Endothelial cell of umbilical vein (primary cell): ENCODE measurements at regions not wholly inside any gene's neighbourhood (a gene's known extent, or its start where the extent isn't known, plus 50 kb on each side); places are given as distances from the start of the nearest gene placed in this dataset.

Source experiments
- BruUV-seq: library from RNA; stranded (reverse); fragments of 400-500 nt; replicated peaks from 2 replicates; lab custom pipeline; 2021; lab: Mats Ljungman, UMichigan
- CTCF ChIA-PET: fragments of 300-600, 350-600 bp; sonication (Branson Sonifier 250); formaldehyde crosslinking; loops from one replicate; lab custom pipeline; 2021; ENCODE audit warnings: antibody characterized with exemption, inconsistent platforms; lab: Charles Lee
- POLR2A ChIA-PET: fragments of 300-600, 350-600 bp; sonication (Branson Sonifier 250); formaldehyde crosslinking; loops from one replicate; lab custom pipeline; 2021; ENCODE audit warnings: antibody characterized with exemption, inconsistent platforms; lab: Charles Lee
- DNase-seq: peaks from one replicate; pipeline ENCODE4 v3.0.0-alpha.2; 2011; ENCODE audit warnings: low read depth, low spot score
- FAIRE-seq: peaks from 2 replicates; lab custom pipeline; 2011; peaks lifted over from hg19 to GRCh38; lab: Jason Lieb, UNC
- H2AFZ ChIP-seq: 2 replicates; pipeline ENCODE4 v1.6.0; 2012; ENCODE audit warnings: low read depth, low read length, control low read depth, inconsistent platforms
- H3K27ac ChIP-seq: 2 replicates; pipeline ENCODE4 v1.5.1; 2011; ENCODE audit warnings: low read depth, mild to moderate bottlenecking, control low read depth, low read length, moderate library complexity; ENCODE audit not compliant: insufficient read depth
- H3K27me3 ChIP-seq, 2 experiments: 2 replicates each; pipeline versions ENCODE4 v1.6.0 to v1.6.1; 2011; ENCODE audit warnings: low read length in 2 of 2, mixed read lengths in 1 of 2; ENCODE audit not compliant: control insufficient read depth in 2 of 2, insufficient read depth in 2 of 2
- H3K36me3 ChIP-seq, 2 experiments: 2 replicates in 1 of 2; 3 replicates in 1 of 2; pipeline ENCODE4 v1.5.1; 2011; ENCODE audit warnings: low read length in 2 of 2, mild to moderate bottlenecking in 1 of 2, moderate library complexity in 1 of 2; ENCODE audit not compliant: control insufficient read depth in 2 of 2, insufficient read depth in 2 of 2; ENCODE audit errors: extremely low read depth in 1 of 2
- H3K4me1 ChIP-seq: 3 replicates; pipeline ENCODE4 v1.5.1; 2011; ENCODE audit warnings: mild to moderate bottlenecking, low read length; ENCODE audit not compliant: control insufficient read depth, insufficient read depth; ENCODE audit errors: extremely low read depth
- H3K4me2 ChIP-seq: 2 replicates; pipeline ENCODE4 v1.6.1; 2011; ENCODE audit warnings: low read length, control low read depth, mixed read lengths; ENCODE audit not compliant: insufficient read depth
- H3K4me3 ChIP-seq, 3 experiments: fragments of 200-600 bp in 1 of 3; sonication (generic), shearing (Covaris generic) in 1 of 3; replicated peaks in 1 of 3; 2 replicates each; pipeline ENCODE4 v1.5.1; 2011 to 2016; ENCODE audit warnings: control low read depth in 3 of 3, low read length in 3 of 3, mild to moderate bottlenecking in 2 of 3, inconsistent platforms in 1 of 3, low read depth in 1 of 3, moderate library complexity in 1 of 3; ENCODE audit not compliant: insufficient read depth in 1 of 3
- H3K79me2 ChIP-seq: 2 replicates; pipeline ENCODE4 v1.6.0; 2012; ENCODE audit warnings: low read length, inconsistent platforms; ENCODE audit not compliant: control insufficient read depth, insufficient read depth
- H3K9ac ChIP-seq: replicated peaks from 2 replicates; pipeline ENCODE3; 2011; ENCODE audit warnings: low read length, control low read depth; ENCODE audit not compliant: insufficient read depth; ENCODE audit errors: extremely low read depth
- H3K9me1 ChIP-seq: replicated peaks from 3 replicates; pipeline ENCODE4 v1.6.0; 2011; ENCODE audit warnings: mild to moderate bottlenecking, low read length; ENCODE audit not compliant: control insufficient read depth, insufficient read depth; ENCODE audit errors: extremely low read depth
- H3K9me3 ChIP-seq: replicated peaks from 2 replicates; pipeline ENCODE4 v1.5.1; 2012; ENCODE audit warnings: low read length, inconsistent platforms; ENCODE audit not compliant: control insufficient read depth, insufficient read depth
- H4K20me1 ChIP-seq: replicated peaks from 2 replicates; pipeline ENCODE3; 2011; ENCODE audit warnings: mild to moderate bottlenecking, low read length; ENCODE audit not compliant: control insufficient read depth, insufficient read depth; ENCODE audit errors: extremely low read depth
- CTCF ChIP-seq, 2 donors: IDR thresholded peaks; 1 replicate in 1 of 2; 2 replicates in 1 of 2; pipeline ENCODE4 v1.5.1; 2011; ENCODE audit warnings: low read length in 2 of 2, mild to moderate bottlenecking in 2 of 2, moderate library complexity in 2 of 2, control low read depth in 1 of 2, inconsistent platforms in 1 of 2, low read depth in 1 of 2; ENCODE audit not compliant: insufficient read depth in 1 of 2; ENCODE audit errors: extremely low read depth in 1 of 2
- EZH2 ChIP-seq: IDR thresholded peaks from 2 replicates; pipeline ENCODE4 v1.6.1; 2012; ENCODE audit warnings: borderline replicate concordance, low read depth, mild to moderate bottlenecking, moderate library complexity, low read length, inconsistent platforms; ENCODE audit not compliant: severe bottlenecking
- FOS ChIP-seq: IDR thresholded peaks from 2 replicates; pipeline ENCODE4 v1.6.1; 2011; ENCODE audit warnings: mild to moderate bottlenecking, low read length, moderate library complexity, borderline replicate concordance; ENCODE audit not compliant: insufficient read depth
- GATA2 ChIP-seq: IDR thresholded peaks from 2 replicates; pipeline ENCODE4 v1.7.0; 2011; ENCODE audit warnings: low read depth, mild to moderate bottlenecking, moderate library complexity, mixed read lengths, low read length; ENCODE audit not compliant: insufficient read length, insufficient read depth
- JUN ChIP-seq: IDR thresholded peaks from 2 replicates; pipeline ENCODE4 v1.6.1; 2011; ENCODE audit warnings: borderline replicate concordance, low read depth; ENCODE audit not compliant: insufficient read length, insufficient read depth
- MAX ChIP-seq: IDR thresholded peaks from 2 replicates; pipeline ENCODE4 v1.6.1; 2011; ENCODE audit not compliant: insufficient read depth, insufficient read length
- MYC ChIP-seq: IDR thresholded peaks from one replicate; pipeline ENCODE4 v1.6.1; 2011; ENCODE audit warnings: mild to moderate bottlenecking, low read depth, low read length
- POLR2A ChIP-seq: IDR thresholded peaks from 2 replicates; pipeline ENCODE4 v1.6.1; 2012; ENCODE audit warnings: low read depth, mild to moderate bottlenecking, control low read depth, low read length
- POLR2AphosphoS5 ChIP-seq: IDR thresholded peaks from 2 replicates; pipeline ENCODE4 v1.6.1; 2012; ENCODE audit warnings: low read depth, mild to moderate bottlenecking, control low read depth, low read length, moderate library complexity; ENCODE audit not compliant: insufficient read depth
- dilution Hi-C: fragments of 300-500 bp; cut with MboI; formaldehyde crosslinking; loops from one replicate; pipeline ENCODE4 v1.15.0; 2019; ENCODE audit warnings: low sequenced_read_pairs; ENCODE audit not compliant: extremely low pct_ligation_motif_present
- intact Hi-C: fragments of 100-400 bp; cut with micrococcal nuclease; formaldehyde crosslinking; loops from one replicate; pipeline ENCODE4 v1.10.0; 2022

GRCh38 chr2:241975593-241976284, 106.2 kb downstream of the RTP5 start:
- Histone ChIP-seq H3K4me3 (no peak overlapping the region), H3K4me2 (no peak overlapping the region), H3K27me3 (no peaks in the 10 kb centered on the region), H4K20me1 (no peaks in the 10 kb centered on the region), H3K36me3 (no peaks in the 10 kb centered on the region), H3K9ac (no peak overlapping the region), H3K9me1 (no peaks in the 10 kb centered on the region), H3K9me3 (no peaks in the 10 kb centered on the region), H3K79me2 (no peaks in the 10 kb centered on the region), H3K4me1 (no peaks in the 10 kb centered on the region), H2AFZ (no peak overlapping the region), H3K27ac (no peak overlapping the region)
- BruUV-seq: no TSS peak
- intact Hi-C loops (no loop called here), dilution Hi-C loops (no loop called here)
- no peak for DNase-seq
- POLR2A ChIA-PET: no interaction called here
- CTCF ChIA-PET: no interaction called here
- no peak for FAIRE-seq
- no peak for TF ChIP-seq JUN
- no peak for TF ChIP-seq MAX
- TF ChIP-seq CTCF (IDR thresholded peaks at IDR 0.05; ENCODE audit: extremely low read depth in 1 of 2, insufficient read depth in 1 of 2, low read depth in 1 of 2, low read length in 2 of 2): no peak
- TF ChIP-seq GATA2: no peak
- TF ChIP-seq POLR2A: no peak
- no peak for TF ChIP-seq MYC
- no peak for TF ChIP-seq EZH2
- no peak for TF ChIP-seq POLR2AphosphoS5
- TF ChIP-seq FOS: no peak
